PC-9 (cell line): ENCODE measurements at regions not wholly inside any gene's neighbourhood (a gene's known extent, or its start where the extent isn't known, plus 50 kb on each side); places are given as distances from the start of the nearest gene placed in this dataset.

ENCODE experiments used
- BruUV-seq: library from RNA; stranded (reverse); fragments of 400-500 nt; replicated peaks from 2 replicates; lab custom pipeline; 2021; lab: Mats Ljungman, UMichigan
- CTCF ChIA-PET: fragments of 300-600 bp; sonication (Branson Sonifier 250); formaldehyde crosslinking; loops from one replicate; lab custom pipeline; 2022; ENCODE audit warnings: antibody characterized with exemption; lab: Charles Lee
- POLR2A ChIA-PET: fragments of 300-600 bp; sonication (Branson Sonifier 250); formaldehyde crosslinking; loops from one replicate; lab custom pipeline; 2022; ENCODE audit warnings: antibody characterized with exemption; ENCODE audit not compliant: unreplicated experiment; lab: Charles Lee
- DNase-seq, 2 experiments: peaks; one replicate each; pipeline versions ENCODE4 v3.0.0 to v3.0.0-alpha.2; 2015 to 2022; ENCODE audit warnings: mixed read lengths in 1 of 2
- H2AFZ ChIP-seq: fragments of 200-600 bp; sonication (generic); 2 replicates; pipeline ENCODE4 v1.8.1; 2017; ENCODE audit warnings: antibody characterized with exemption
- H3F3A ChIP-seq: fragments of 200-600 bp; sonication (generic); 2 replicates; pipeline ENCODE4 v1.8.1; 2017; ENCODE audit warnings: antibody characterized with exemption, mild to moderate bottlenecking, low read depth; ENCODE audit not compliant: insufficient read depth
- H3K27ac ChIP-seq: fragments of 200-600 bp; sonication (generic); 2 replicates; pipeline ENCODE4 v1.6.1; 2016; ENCODE audit warnings: mixed run types
- H3K27me3 ChIP-seq: fragments of 200-600 bp; sonication (generic); 2 replicates; pipeline ENCODE4 v1.6.1; 2016; ENCODE audit warnings: low read depth, mixed run types; ENCODE audit not compliant: insufficient read depth
- H3K36me3 ChIP-seq: fragments of 200-600 bp; sonication (generic); 2 replicates; pipeline ENCODE4 v1.6.1; 2016; ENCODE audit warnings: low read depth, mixed run types
- H3K4me1 ChIP-seq: fragments of 200-600 bp; sonication (generic); replicated peaks from 2 replicates; pipeline ENCODE4 v1.6.1; 2016; ENCODE audit warnings: mixed run types; ENCODE audit not compliant: insufficient read depth
- H3K4me2 ChIP-seq: fragments of 200-600 bp; sonication (generic); 2 replicates; pipeline ENCODE4 v1.6.1; 2017; ENCODE audit warnings: mixed run types
- H3K4me3 ChIP-seq: fragments of 200-600 bp; sonication (generic); 2 replicates; pipeline ENCODE4 v1.6.1; 2016; ENCODE audit warnings: mixed run types
- H3K79me2 ChIP-seq: fragments of 200-600 bp; sonication (generic); 2 replicates; pipeline ENCODE4 v1.6.1; 2017; ENCODE audit warnings: low read depth, mixed run types
- H3K9me2 ChIP-seq: fragments of 200-600 bp; sonication (generic); 2 replicates; pipeline ENCODE4 v1.8.1; 2017; ENCODE audit warnings: mild to moderate bottlenecking; ENCODE audit not compliant: insufficient read depth
- H3K9me3 ChIP-seq: fragments of 200-600 bp; sonication (generic); 2 replicates; pipeline ENCODE4 v1.8.1; 2016; ENCODE audit warnings: low read depth; ENCODE audit not compliant: insufficient read depth
- H4K20me1 ChIP-seq: fragments of 200-600 bp; sonication (generic); 2 replicates; pipeline ENCODE4 v1.8.1; 2017; ENCODE audit not compliant: insufficient read depth
- EZH2 ChIP-seq: fragments of 200-600 bp; sonication (generic); IDR thresholded peaks from 2 replicates; pipeline ENCODE4 v1.8.0; 2017; ENCODE audit warnings: antibody characterized with exemption, low read depth
- intact Hi-C: fragments of 100-400 bp; cut with micrococcal nuclease; formaldehyde crosslinking; loops from one replicate; pipeline ENCODE4 v1.10.0; 2022; ENCODE audit not compliant: unreplicated experiment
- TF ChIP-seq, protein P1 (sequence below): fragments of 200-600 bp; sonication (generic); conservative IDR thresholded peaks from 2 replicates; pipeline ENCODE4 v1.6.1; 2017; ENCODE audit warnings: mixed run types, antibody characterized with exemption, mild to moderate bottlenecking, moderate library complexity

DNA sequence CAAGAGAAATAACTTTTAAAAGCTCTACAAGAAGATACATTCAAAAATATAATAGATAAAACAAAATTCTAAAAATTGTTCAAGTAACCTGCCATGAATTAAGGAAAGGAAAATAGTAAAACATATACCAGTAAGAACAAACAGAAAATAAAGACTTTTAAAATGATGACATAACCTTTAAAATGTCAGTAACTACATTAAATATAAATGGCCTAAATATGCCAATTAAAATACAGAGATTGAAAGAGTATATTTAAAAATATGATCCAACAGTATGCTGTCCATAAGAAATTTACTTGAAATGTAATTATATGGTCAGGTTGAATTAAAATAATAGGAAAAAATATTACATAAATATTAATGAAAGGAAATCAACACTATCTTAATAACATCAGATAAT, 911.7 kb upstream of the POU3F3 start:
- no peak overlapping the region for H3K4me2 ChIP-seq
- H3K27ac ChIP-seq: no peak overlapping the region
- POLR2A ChIA-PET: no interaction called here
- BruUV-seq: no TSS peak
- H3K4me3 ChIP-seq: no peak overlapping the region
- H3K36me3 ChIP-seq: no peaks in the 10 kb centered on the region
- H3K9me2 ChIP-seq: no peaks in the 10 kb centered on the region
- no peaks in the 10 kb centered on the region for H3F3A ChIP-seq
- CTCF ChIA-PET: no interaction called here
- intact Hi-C loops: no loop called here
- H2AFZ ChIP-seq: no peak overlapping the region
- no peaks in the 10 kb centered on the region for H3K79me2 ChIP-seq
- H3K9me3 ChIP-seq: peaks cover 3% of the 10 kb centered on the region; the same call in 1 of the 2 replicates
- H3K4me1 ChIP-seq: no peaks in the 10 kb centered on the region
- H3K27me3 ChIP-seq: no peaks in the 10 kb centered on the region
- TF ChIP-seq, protein P1, sequence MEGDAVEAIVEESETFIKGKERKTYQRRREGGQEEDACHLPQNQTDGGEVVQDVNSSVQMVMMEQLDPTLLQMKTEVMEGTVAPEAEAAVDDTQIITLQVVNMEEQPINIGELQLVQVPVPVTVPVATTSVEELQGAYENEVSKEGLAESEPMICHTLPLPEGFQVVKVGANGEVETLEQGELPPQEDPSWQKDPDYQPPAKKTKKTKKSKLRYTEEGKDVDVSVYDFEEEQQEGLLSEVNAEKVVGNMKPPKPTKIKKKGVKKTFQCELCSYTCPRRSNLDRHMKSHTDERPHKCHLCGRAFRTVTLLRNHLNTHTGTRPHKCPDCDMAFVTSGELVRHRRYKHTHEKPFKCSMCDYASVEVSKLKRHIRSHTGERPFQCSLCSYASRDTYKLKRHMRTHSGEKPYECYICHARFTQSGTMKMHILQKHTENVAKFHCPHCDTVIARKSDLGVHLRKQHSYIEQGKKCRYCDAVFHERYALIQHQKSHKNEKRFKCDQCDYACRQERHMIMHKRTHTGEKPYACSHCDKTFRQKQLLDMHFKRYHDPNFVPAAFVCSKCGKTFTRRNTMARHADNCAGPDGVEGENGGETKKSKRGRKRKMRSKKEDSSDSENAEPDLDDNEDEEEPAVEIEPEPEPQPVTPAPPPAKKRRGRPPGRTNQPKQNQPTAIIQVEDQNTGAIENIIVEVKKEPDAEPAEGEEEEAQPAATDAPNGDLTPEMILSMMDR: no peak
- no peak for TF ChIP-seq EZH2
- no peaks in the 10 kb centered on the region for H4K20me1 ChIP-seq
- DNase-seq: no peak

DNA sequence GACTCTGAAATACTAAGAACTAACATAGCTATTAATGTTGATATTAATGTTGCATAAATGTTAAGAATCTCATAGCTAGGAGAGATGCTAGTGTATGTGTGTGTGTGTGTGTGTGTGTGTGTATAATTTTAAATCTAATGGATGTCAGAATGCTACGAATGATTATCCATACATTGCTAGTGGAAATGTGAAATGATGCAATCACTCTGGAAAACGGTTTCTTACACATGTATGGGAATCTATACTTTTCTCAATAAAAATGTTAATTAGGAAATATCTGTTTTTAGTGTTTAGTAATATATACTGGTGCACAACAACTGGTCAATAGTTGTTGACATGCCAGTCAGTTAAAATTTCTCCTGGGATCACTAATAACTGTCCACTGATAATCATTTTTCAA, 908.8 kb upstream of the POU3F3 start:
- CTCF ChIA-PET: no interaction called here

DNA sequence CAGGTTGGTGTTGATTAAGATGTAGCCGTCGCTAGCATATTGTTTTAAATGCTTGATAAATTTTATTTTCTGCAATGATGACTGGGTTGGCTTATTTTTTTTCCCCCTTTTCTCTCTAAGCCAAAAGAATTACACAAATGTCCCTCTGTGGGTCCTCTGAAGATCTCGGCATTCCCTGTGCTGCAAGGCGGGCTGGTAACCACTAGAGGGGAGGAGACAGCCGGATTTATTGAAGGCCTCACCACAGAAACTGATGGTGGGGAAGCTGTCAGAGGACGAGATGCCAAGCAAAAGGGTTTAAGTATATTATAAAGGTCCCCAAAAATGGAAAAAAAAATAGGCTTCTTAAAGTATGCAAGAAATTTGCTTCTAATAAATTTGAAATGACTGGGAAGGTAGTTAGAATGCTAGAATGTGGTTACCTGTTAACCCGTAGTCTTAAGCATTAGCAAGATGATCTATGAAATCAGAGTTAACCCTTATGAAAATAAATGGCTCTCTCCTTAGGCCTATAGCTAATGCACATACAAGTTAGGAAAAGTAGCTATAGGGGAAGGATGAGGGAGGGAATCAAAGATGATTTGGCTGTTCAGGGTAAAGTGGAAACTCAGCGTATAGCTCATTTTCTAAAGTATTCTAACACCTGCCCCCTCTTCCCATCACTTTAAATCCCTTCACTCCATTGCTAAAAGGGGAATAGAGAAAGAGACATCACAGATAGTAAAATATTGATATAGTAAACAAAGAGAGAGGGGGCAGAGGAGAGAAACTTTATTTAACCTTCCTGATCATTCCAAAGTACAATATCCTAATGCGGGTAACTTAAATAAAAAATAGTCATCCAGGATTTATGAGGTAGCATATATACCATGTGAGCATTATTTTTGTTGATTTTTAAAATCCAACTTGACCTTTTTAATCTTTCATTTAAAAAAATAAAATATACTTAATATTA, 894.5 kb upstream of the POU3F3 start:
- Histone ChIP-seq H3K79me2 (no peaks in the 10 kb centered on the region), H3K4me1 (no peaks in the 10 kb centered on the region), H3F3A (no peaks in the 10 kb centered on the region), H3K27ac (no peak overlapping the region), H3K9me2 (no peaks in the 10 kb centered on the region), H4K20me1 (no peaks in the 10 kb centered on the region), H3K36me3 (no peaks in the 10 kb centered on the region), H3K27me3 (peaks cover 13% of the 10 kb centered on the region; the same call in 1 of the 2 replicates), H3K4me3 (no peak overlapping the region), H3K4me2 (no peak overlapping the region), H2AFZ (no peak overlapping the region), H3K9me3 (no peaks in the 10 kb centered on the region)
- peak in 1 of 2 experiments; percentile 4 for DNase-seq
- no TSS peak for BruUV-seq
- TF ChIP-seq, protein P1: peak; percentile 64
- TF ChIP-seq EZH2: no peak
- intact Hi-C loops: no loop called here
- CTCF ChIA-PET: no interaction called here
- POLR2A ChIA-PET: no interaction called here

More for the DNA sequence above, 908.8 kb upstream of the POU3F3 start:
- Histone ChIP-seq H4K20me1 (no peaks in the 10 kb centered on the region), H3K4me3 (no peak overlapping the region), H3K4me1 (no peaks in the 10 kb centered on the region), H3K79me2 (no peaks in the 10 kb centered on the region), H3K36me3 (no peaks in the 10 kb centered on the region), H2AFZ (no peak overlapping the region), H3K9me3 (peaks cover 3% of the 10 kb centered on the region; the same call in 1 of the 2 replicates), H3K9me2 (no peaks in the 10 kb centered on the region), H3K27ac (no peak overlapping the region), H3F3A (no peaks in the 10 kb centered on the region), H3K27me3 (no peaks in the 10 kb centered on the region), H3K4me2 (no peak overlapping the region)
- POLR2A ChIA-PET: interaction anchor here (0.6 kb wide), 1 partner anchor 875 kb away, joined by 3 read pairs; no protein-coding TSS in a partner anchor
- DNase-seq: no peak
- BruUV-seq: no TSS peak
- intact Hi-C loops: no loop called here
- TF ChIP-seq, protein P1: no peak
- TF ChIP-seq EZH2: no peak
